ENCODE measurements at regions not wholly inside any gene's neighbourhood (a gene's known extent, or its start where the extent isn't known, plus 50 kb on each side); places are given as distances from the start of the nearest gene placed in this dataset.

DNA sequence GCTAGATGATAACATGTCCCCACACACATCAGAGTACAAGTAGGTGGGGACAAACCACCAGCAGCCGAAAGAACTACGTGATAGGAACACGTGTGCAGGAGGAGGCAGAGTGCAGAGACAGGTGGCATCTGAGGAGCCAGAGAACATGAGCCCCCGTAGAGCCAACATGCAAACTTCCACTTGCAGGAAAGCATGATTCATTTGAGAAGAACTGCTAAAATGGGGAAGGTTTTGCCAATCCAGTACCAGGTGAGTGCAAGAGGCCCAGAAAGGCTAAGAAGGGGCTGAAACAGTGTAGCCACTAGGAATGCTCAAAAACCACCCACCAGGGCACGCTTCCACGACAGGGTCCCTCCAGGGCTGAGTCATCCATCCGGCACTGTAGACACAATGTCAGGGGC, 149.8 kb upstream of the TENM3 start:
- ChIA-PET RAD21 (ENCODE audit: low non-redundant PET in 1 of 2, low total read pairs in 2 of 2, uncharacterized antibody in 2 of 2, unreplicated experiment in 2 of 2) (no interaction called here), CTCF (no interaction called here), POLR2A (no interaction called here)
- no peaks in the 10 kb centered on the region; the same call in 1 of the 2 replicates for H3K27me3 ChIP-seq (ENCODE audit: insufficient read depth, low read length)
- no peak overlapping the region for H3K4me2 ChIP-seq (ENCODE audit: low read length)
- H2AFZ ChIP-seq (ENCODE audit: low read depth, low read length, poor library complexity, severe bottlenecking): no peak overlapping the region
- no peak for TF ChIP-seq EGR1 (IDR thresholded peaks at IDR 0.05; ENCODE audit: low read depth)
- TF ChIP-seq SIN3A (IDR thresholded peaks at IDR 0.05; ENCODE audit: low read depth): no peak
- no peak for TF ChIP-seq MAX (IDR thresholded peaks at IDR 0.05)
- no peak for TF ChIP-seq POLR2AphosphoS5 (IDR thresholded peaks at IDR 0.05; ENCODE audit: low read depth, low read length)
- TF ChIP-seq REST (IDR thresholded peaks at IDR 0.05; ENCODE audit: low read depth): no peak
- TF ChIP-seq CBX3 (IDR thresholded peaks at IDR 0.05; ENCODE audit: low read depth): no peak
- no peak for TF ChIP-seq FOSL1 (IDR thresholded peaks at IDR 0.05; ENCODE audit: low read depth)
- no peak for TF ChIP-seq YY1 (IDR thresholded peaks at IDR 0.05; ENCODE audit: extremely low read depth, insufficient replicate concordance, low read depth, low read length)
- no peak for TF ChIP-seq ZNF274 (IDR thresholded peaks at IDR 0.05; ENCODE audit: low read depth, low read length)
- TF ChIP-seq ZFX (IDR thresholded peaks at IDR 0.05): no peak
- TF ChIP-seq TCF7L2 (IDR thresholded peaks at IDR 0.05; ENCODE audit: borderline replicate concordance, extremely low read depth, insufficient read depth, insufficient read length): no peak
- no peak overlapping the region for H3K9ac ChIP-seq (ENCODE audit: low read length)
- no peaks in the 10 kb centered on the region for H3K36me3 ChIP-seq (ENCODE audit: control insufficient read depth in 1 of 2, insufficient read depth in 2 of 2, low read length in 2 of 2)
- H3K27ac ChIP-seq (ENCODE audit: low read depth, low read length): no peak overlapping the region
- no TSS peak for BruUV-seq (replicated peaks)
- ATAC-seq (no peak), DNase-seq (ENCODE audit: low read depth, low spot score) (no peak)
- no peak overlapping the region for H3K4me3 ChIP-seq (replicated peaks in 1 of 2; ENCODE audit: low read depth in 1 of 2, low read length in 2 of 2)
- H3K4me1 ChIP-seq (ENCODE audit: control insufficient read depth in 1 of 2, insufficient read depth in 2 of 2, low read length in 2 of 2): no peaks in the 10 kb centered on the region
- H3K79me2 ChIP-seq (ENCODE audit: insufficient read depth, low read length): no peaks in the 10 kb centered on the region
- no peaks in the 10 kb centered on the region for H4K20me1 ChIP-seq (ENCODE audit: insufficient read depth)
- intact Hi-C loops (cut with micrococcal nuclease): no loop called here
- H3K9me3 ChIP-seq (ENCODE audit: control insufficient read depth in 1 of 2, insufficient read depth in 1 of 2, low read depth in 1 of 2, low read length in 2 of 2): no peaks in the 10 kb centered on the region
- no peaks in the 10 kb centered on the region for H3K9me2 ChIP-seq (ENCODE audit: insufficient read depth)

Data from HCT116 (cell line).